ENCODE measurements at regions not wholly inside any gene's neighbourhood (a gene's known extent, or its start where the extent isn't known, plus 50 kb on each side); places are given as distances from the start of the nearest gene placed in this dataset.

- TF ChIP-seq POLR2A (IDR thresholded peaks at IDR 0.05; ENCODE audit: low read depth, low read length) (no peak), POLR2AphosphoS5 (IDR thresholded peaks at IDR 0.05; ENCODE audit: low read depth, low read length) (no peak), TAF1 (IDR thresholded peaks at IDR 0.05; ENCODE audit: low read depth, low read length) (no peak), SPI1 (IDR thresholded peaks at IDR 0.05; ENCODE audit: low read depth, low read length) (no peak), PAX5 (IDR thresholded peaks at IDR 0.05; ENCODE audit: insufficient read depth, low read length, severe bottlenecking) (no peak), POU2F2 (IDR thresholded peaks at IDR 0.05; ENCODE audit: low read depth, low read length) (no peak)
Observed at GRCh38 chr2:17184512-17184911, 333.7 kb downstream of the RAD51AP2 start.
